Activated CD4-positive, alpha-beta memory T cell treated with anti-CD3 and anti-CD28 coated beads, Interleukin-2, amount 10 ng/mL, durations not matched to agents 7 days and 5 days (primary cell): ENCODE measurements at regions not wholly inside any gene's neighbourhood (a gene's known extent, or its start where the extent isn't known, plus 50 kb on each side); places are given as distances from the start of the nearest gene placed in this dataset.

Experiments
- CTCF ChIA-PET: fragments of 350-600 bp; sonication (Branson Sonifier 250); formaldehyde crosslinking; loops from one replicate; lab custom pipeline; 2021; ENCODE audit warnings: antibody characterized with exemption, inconsistent platforms; lab: Charles Lee
- POLR2A ChIA-PET: fragments of 350-600 bp; sonication (Branson Sonifier 250); formaldehyde crosslinking; loops from one replicate; lab custom pipeline; 2021; ENCODE audit warnings: antibody characterized with exemption; lab: Charles Lee
- DNase-seq: peaks from one replicate; pipeline ENCODE4 v3.0.0-alpha.2; 2020
- H3K27ac Mint-ChIP-seq: one replicate; pipeline ENCODE4 v1.8.0; 2021; ENCODE audit warnings: mild to moderate bottlenecking, mixed read lengths
- H3K27me3 Mint-ChIP-seq: one replicate; pipeline ENCODE4 v1.8.0; 2021; ENCODE audit warnings: mixed read lengths
- H3K36me3 Mint-ChIP-seq: one replicate; pipeline ENCODE4 v1.8.0; 2021; ENCODE audit warnings: low read depth, mixed read lengths
- H3K4me1 Mint-ChIP-seq: one replicate; pipeline ENCODE4 v1.8.0; 2021; ENCODE audit warnings: mixed read lengths
- H3K4me3 Mint-ChIP-seq: one replicate; pipeline ENCODE4 v1.8.0; 2021; ENCODE audit warnings: mild to moderate bottlenecking, mixed read lengths
- H3K9me3 Mint-ChIP-seq: one replicate; pipeline ENCODE4 v1.8.0; 2021; ENCODE audit warnings: mixed read lengths

DNA sequence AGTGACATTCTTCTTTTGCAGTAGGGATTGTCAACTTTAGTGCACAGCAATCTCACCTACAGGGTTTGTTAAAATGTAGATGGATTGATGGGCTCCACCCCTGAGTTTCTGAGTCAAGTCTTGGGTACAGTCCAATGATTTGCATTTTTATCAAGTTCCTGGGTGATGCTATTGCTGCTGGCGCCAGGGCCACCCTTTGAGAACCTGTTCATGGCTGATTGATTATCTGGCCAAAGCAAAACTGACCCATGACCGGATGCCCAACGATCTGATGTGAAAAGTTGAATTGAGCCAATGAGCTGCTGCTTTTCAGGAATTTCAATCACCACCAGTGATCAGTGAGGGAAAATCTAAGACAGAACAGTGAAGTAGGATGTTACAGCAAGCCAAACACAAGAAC is 675.3 kb downstream of the TMEM182 start:
- H3K27ac Mint-ChIP-seq: no peak overlapping the region
- ChIA-PET POLR2A (no interaction called here), CTCF (no interaction called here)
- DNase-seq: no peak
- H3K4me3 Mint-ChIP-seq: no peak overlapping the region
- no peaks in the 10 kb centered on the region for H3K4me1 Mint-ChIP-seq
- no peaks in the 10 kb centered on the region for H3K36me3 Mint-ChIP-seq
- H3K9me3 Mint-ChIP-seq: peaks cover 10% of the 10 kb centered on the region
- no peaks in the 10 kb centered on the region for H3K27me3 Mint-ChIP-seq

DNA sequence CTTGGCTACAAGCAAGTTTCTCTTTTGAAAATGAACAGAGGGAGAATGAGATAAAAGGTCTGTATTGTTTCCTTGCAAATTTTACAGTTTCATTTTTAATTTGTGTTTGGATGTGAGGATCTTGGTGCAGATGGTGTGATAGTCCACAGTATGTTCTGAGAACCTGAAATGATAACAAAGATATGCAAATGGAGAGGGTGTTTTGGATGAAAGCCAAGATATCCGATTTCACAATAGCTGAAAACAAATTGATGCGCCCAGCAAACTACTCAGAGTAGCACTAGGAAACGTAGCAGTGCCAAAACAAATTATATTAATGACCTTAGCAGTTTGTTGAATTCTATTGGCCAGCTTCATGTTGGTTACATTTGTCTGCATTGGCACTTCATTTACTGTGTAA is 683.5 kb downstream of the TMEM182 start:
- Mint-ChIP-seq H3K9me3 (peaks cover 6% of the 10 kb centered on the region), H3K4me1 (no peaks in the 10 kb centered on the region), H3K36me3 (no peaks in the 10 kb centered on the region), H3K4me3 (no peak overlapping the region), H3K27me3 (no peaks in the 10 kb centered on the region), H3K27ac (no peak overlapping the region)
- POLR2A ChIA-PET: no interaction called here
- DNase-seq: no peak
- CTCF ChIA-PET: no interaction called here

DNA sequence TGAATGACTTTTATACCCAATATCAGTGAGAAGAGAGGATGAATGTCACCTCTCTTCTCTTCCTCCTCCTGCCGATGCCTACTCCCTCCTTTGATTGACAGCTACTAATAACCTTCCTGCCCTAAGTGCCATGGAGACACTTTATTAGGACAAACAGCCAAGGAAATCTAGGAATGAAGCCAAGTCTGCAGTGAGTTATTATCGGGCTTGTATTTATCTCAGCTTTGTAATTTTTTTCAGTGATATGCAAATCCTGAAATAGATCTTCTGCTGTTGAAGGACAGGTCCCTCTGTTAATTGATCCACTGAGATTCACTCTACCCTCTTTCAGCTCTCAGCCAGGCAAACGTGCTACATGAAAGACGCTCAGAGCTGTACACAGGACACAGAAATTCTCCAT is 686.7 kb downstream of the TMEM182 start:
- Mint-ChIP-seq H3K27me3 (no peaks in the 10 kb centered on the region), H3K36me3 (no peaks in the 10 kb centered on the region), H3K4me1 (no peaks in the 10 kb centered on the region), H3K9me3 (peaks cover 6% of the 10 kb centered on the region), H3K4me3 (no peak overlapping the region), H3K27ac (no peak overlapping the region)
- POLR2A ChIA-PET: no interaction called here
- no peak for DNase-seq
- CTCF ChIA-PET: no interaction called here

DNA sequence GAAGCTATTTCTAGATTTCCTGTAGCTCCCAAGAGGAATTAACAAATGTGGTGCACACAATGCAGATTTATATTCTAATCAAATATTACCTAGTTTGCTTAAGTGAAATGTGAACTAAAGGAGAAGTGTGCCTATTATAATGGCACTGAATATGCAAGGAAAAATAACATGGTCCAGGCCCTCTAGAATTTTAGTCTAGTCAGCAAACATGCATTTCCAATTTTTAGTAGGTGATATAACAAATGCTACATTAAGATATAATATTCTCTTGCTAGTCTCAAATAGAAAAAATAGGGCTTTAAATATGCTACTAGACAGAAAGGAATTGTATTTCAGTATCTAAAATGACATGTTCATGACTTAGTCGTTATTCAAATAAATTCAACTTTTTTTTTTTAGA is 689.5 kb downstream of the TMEM182 start:
- Mint-ChIP-seq H3K36me3 (no peaks in the 10 kb centered on the region), H3K27ac (no peak overlapping the region), H3K4me1 (no peaks in the 10 kb centered on the region), H3K4me3 (no peak overlapping the region), H3K9me3 (peaks cover 4% of the 10 kb centered on the region), H3K27me3 (no peaks in the 10 kb centered on the region)
- ChIA-PET CTCF (no interaction called here), POLR2A (no interaction called here)
- no peak for DNase-seq

DNA sequence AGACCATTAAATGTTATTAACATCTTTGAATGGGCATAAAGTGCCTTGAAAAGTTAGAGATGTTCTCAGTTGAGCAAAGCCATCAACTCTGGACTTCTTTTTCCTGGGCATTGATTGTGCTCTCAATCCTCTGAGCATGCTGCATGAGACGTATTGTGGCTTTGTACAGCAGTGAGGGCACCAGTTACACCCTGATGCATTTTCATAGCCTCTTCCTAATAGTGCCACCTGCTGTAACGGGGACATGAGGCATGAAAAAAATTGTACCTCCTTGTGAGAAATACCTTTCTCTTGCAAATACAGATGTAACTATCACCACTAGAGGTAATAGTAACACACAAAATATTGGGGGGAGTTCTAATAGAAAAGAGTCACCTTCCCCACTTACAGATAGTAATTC is 697.5 kb downstream of the TMEM182 start:
- Mint-ChIP-seq H3K4me3 (no peak overlapping the region), H3K36me3 (no peaks in the 10 kb centered on the region), H3K27ac (no peak overlapping the region), H3K4me1 (no peaks in the 10 kb centered on the region), H3K27me3 (no peaks in the 10 kb centered on the region), H3K9me3 (peaks cover 5% of the 10 kb centered on the region)
- ChIA-PET POLR2A (no interaction called here), CTCF (no interaction called here)
- no peak for DNase-seq

DNA sequence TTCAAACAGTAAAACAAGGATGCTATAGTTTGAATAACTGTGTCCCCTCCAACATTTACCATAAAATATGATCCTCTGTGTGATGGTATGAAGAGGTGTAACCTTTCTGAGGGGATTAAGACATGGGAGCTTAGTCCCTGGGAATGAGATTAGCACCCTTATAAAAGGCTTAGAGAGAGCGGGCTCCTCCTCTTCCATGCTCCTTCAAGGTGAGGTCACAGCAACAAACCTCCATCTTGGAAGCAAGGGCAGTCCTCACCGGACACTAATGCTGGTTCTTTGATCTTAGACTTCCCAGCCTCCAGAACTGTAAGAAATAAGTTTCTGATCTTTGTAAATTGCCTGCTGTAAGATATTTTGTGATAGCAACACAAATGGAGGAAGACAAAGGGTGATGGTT is 700.3 kb downstream of the TMEM182 start:
- DNase-seq: no peak
- Mint-ChIP-seq H3K9me3 (peaks cover 12% of the 10 kb centered on the region), H3K27me3 (no peaks in the 10 kb centered on the region), H3K4me3 (no peak overlapping the region), H3K36me3 (no peaks in the 10 kb centered on the region), H3K27ac (no peak overlapping the region), H3K4me1 (no peaks in the 10 kb centered on the region)
- POLR2A ChIA-PET: no interaction called here
- CTCF ChIA-PET: no interaction called here

DNA sequence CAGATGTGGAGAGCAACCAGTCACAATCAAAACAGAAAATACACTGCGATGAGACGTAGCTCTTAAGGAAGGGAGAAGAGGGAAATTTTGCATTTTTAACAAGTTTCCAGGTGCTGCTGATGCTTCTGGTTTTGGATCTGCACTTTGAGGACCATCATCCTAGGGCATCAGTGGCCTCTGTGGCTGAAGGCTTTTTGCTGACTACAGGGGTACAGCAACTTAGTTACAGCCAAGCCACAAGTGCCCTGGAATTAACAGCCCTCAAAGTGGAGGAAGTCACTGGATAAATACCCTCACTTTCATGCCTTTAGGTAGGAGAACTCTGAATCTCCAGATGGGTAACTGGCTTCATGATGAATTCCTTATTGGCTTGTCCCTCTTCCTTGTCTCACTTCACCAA is 700.9 kb downstream of the TMEM182 start:
- ChIA-PET CTCF (no interaction called here), POLR2A (no interaction called here)
- peaks cover 12% of the 10 kb centered on the region for H3K9me3 Mint-ChIP-seq
- H3K4me1 Mint-ChIP-seq: no peaks in the 10 kb centered on the region
- H3K4me3 Mint-ChIP-seq: no peak overlapping the region
- no peak for DNase-seq
- H3K27me3 Mint-ChIP-seq: no peaks in the 10 kb centered on the region
- no peaks in the 10 kb centered on the region for H3K36me3 Mint-ChIP-seq
- no peak overlapping the region for H3K27ac Mint-ChIP-seq

DNA sequence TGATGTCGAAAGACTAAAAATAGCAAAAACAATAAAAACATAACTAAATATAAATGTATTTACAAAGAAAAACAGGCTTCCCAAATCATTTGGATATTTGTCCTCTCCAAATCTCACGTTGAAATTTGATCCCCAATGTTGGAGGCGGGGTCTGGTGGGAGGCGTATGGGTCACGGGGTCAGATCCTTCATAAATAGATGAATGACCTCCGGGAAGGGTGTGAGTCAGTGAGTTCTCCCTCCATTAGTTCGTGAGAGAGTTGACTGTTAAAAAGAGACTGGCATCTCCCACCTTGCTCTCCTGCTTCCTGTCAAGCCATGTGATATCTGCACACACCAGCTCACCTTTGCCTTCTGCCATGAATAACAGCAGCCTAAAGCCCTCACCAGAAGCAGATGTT is 703.0 kb downstream of the TMEM182 start:
- H3K4me1 Mint-ChIP-seq: no peaks in the 10 kb centered on the region
- H3K36me3 Mint-ChIP-seq: no peaks in the 10 kb centered on the region
- H3K27ac Mint-ChIP-seq: no peak overlapping the region
- no peaks in the 10 kb centered on the region for H3K27me3 Mint-ChIP-seq
- H3K9me3 Mint-ChIP-seq: peaks cover 12% of the 10 kb centered on the region
- H3K4me3 Mint-ChIP-seq: no peak overlapping the region
- CTCF ChIA-PET: no interaction called here
- POLR2A ChIA-PET: no interaction called here
- DNase-seq: no peak

DNA sequence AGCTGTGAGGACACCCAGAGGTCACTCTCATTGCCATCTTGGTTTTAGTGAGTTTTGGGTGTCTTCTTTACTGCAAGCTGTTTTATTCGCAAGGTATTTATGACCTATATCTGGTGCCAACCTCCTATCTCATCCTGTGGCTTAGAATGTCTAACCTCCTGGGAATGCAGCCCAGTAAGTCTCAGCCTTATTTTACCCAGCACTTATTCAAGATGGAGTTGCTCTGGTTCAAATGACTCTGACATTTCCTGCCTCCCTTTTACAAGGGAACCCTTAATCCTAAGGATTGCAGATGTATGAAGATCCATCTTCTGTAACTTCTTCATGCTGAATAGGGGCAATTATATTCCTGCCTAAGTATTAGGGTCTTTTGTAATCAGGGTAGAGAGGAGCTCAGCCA is 708.0 kb downstream of the TMEM182 start:
- Mint-ChIP-seq H3K4me3 (no peak overlapping the region), H3K36me3 (no peaks in the 10 kb centered on the region), H3K4me1 (no peaks in the 10 kb centered on the region), H3K27me3 (no peaks in the 10 kb centered on the region), H3K9me3 (peaks cover 11% of the 10 kb centered on the region), H3K27ac (no peak overlapping the region)
- no peak for DNase-seq
- CTCF ChIA-PET: no interaction called here
- POLR2A ChIA-PET: no interaction called here

DNA sequence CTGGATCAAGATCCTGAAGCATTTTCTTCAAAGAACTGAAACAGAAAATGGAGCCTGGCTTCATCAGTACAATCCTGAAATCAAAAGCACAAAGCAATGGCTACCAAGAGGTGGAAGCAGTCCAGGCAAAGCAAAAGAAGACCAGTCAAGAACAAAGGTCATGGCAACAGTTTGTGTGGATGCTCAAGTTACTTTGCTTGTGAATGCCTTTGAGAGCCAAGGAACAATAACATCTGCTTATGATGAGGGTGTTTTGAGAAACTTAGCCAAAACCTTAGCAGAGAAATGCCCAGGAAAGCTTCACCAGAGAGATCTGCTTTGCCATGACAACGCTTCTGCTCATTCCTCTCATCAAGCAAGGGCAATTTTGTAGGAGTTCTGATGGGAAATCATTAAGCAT is 723.1 kb downstream of the TMEM182 start:
- POLR2A ChIA-PET: no interaction called here

DNA sequence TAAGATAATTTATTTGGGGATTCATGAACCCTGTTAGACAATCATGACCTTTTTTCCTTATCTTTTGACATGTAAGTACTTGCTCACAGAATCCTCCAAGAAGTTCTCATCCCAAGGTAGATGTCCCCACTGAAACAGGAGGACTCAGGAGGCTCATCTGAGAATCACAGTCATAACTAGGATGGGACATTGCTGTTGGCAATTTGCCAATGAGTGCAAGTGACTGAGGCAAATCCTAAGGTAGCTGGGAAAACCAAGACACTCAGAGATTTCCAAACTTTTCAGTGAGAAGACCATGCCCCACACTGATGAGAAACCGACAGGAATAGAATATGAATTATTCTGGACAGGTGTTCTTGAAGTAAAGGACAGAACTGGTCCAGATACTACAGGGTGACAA is 735.0 kb downstream of the TMEM182 start:
- Mint-ChIP-seq H3K27me3 (no peaks in the 10 kb centered on the region), H3K27ac (no peak overlapping the region), H3K9me3 (peaks cover 11% of the 10 kb centered on the region), H3K4me3 (no peak overlapping the region), H3K36me3 (no peaks in the 10 kb centered on the region), H3K4me1 (no peaks in the 10 kb centered on the region)
- no peak for DNase-seq
- ChIA-PET CTCF (no interaction called here), POLR2A (no interaction called here)

More for the DNA sequence above, 723.1 kb downstream of the TMEM182 start:
- no peak for DNase-seq
- Mint-ChIP-seq H3K27me3 (no peaks in the 10 kb centered on the region), H3K27ac (no peak overlapping the region), H3K36me3 (no peaks in the 10 kb centered on the region), H3K9me3 (peaks cover 6% of the 10 kb centered on the region), H3K4me1 (no peaks in the 10 kb centered on the region), H3K4me3 (no peak overlapping the region)
- CTCF ChIA-PET: no interaction called here

DNA sequence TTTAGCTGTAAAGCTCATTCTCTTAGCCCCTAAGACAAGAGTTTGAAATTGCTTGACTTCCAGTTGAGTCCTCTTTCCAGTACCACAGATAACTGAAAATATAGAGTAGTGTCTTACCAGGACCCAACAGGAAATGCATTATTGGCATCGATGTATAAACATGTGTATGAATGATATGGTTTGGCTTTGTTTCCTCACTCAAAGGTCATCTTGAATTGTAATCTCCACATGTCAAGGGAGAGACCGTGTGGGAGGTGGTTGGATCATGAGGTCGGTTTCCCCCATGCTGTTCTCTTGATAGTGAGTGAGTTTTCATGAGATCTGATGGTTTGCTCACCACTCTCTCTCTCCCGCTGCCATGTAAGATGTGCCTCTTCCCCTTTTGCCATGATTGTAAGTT is 745.0 kb downstream of the TMEM182 start:
- no peaks in the 10 kb centered on the region for H3K4me1 Mint-ChIP-seq
- H3K27me3 Mint-ChIP-seq: no peaks in the 10 kb centered on the region
- ChIA-PET POLR2A (no interaction called here), CTCF (no interaction called here)
- peaks cover 5% of the 10 kb centered on the region for H3K9me3 Mint-ChIP-seq
- no peak for DNase-seq
- H3K27ac Mint-ChIP-seq: no peak overlapping the region
- H3K36me3 Mint-ChIP-seq: no peaks in the 10 kb centered on the region
- no peak overlapping the region for H3K4me3 Mint-ChIP-seq

DNA sequence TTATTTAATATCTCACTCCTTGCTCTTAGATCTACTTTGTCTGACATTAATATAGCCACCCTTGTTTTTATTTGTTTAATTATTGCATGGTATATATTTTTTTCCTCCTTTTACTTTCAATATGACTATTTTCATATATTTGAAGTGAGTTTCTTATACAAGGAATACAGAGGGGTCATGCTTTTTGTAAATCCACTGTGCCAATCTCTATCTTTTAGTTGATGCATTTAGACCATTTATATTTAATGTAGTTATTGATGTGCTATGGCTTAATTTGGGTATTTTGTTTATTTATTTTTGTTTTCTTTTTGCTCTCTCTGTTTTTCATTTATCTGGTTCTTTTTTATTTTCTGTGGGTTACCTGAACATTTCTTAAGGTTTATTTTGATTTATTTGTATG is 750.6 kb downstream of the TMEM182 start:
- no peaks in the 10 kb centered on the region for H3K27me3 Mint-ChIP-seq
- H3K9me3 Mint-ChIP-seq: peaks cover 6% of the 10 kb centered on the region
- ChIA-PET CTCF (no interaction called here), POLR2A (no interaction called here)
- H3K27ac Mint-ChIP-seq: no peak overlapping the region
- no peak for DNase-seq
- H3K4me3 Mint-ChIP-seq: no peak overlapping the region
- H3K36me3 Mint-ChIP-seq: no peaks in the 10 kb centered on the region
- H3K4me1 Mint-ChIP-seq: no peaks in the 10 kb centered on the region

DNA sequence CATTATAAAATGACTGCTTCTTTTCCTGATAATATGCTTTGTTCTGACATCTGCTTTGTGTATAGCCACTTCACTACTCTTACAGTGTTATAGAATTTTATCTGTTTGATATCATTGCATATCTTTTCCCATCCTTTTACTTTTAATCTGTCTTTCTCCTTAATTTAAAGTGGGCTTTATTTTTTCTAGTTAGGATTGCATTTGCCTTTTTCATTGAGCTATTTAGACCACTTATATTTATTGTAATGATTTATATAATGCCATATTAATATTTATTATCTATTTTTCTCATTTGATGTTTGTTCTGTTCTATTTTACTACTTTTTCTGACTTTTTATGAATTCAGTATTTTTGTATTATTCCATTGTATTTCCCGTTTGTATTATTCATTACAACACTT is 758.7 kb downstream of the TMEM182 start:
- H3K27me3 Mint-ChIP-seq: no peaks in the 10 kb centered on the region
- ChIA-PET POLR2A (no interaction called here), CTCF (no interaction called here)
- H3K4me1 Mint-ChIP-seq: no peaks in the 10 kb centered on the region
- no peak overlapping the region for H3K4me3 Mint-ChIP-seq
- H3K9me3 Mint-ChIP-seq: no peaks in the 10 kb centered on the region
- H3K36me3 Mint-ChIP-seq: no peaks in the 10 kb centered on the region
- no peak for DNase-seq
- H3K27ac Mint-ChIP-seq: no peak overlapping the region

DNA sequence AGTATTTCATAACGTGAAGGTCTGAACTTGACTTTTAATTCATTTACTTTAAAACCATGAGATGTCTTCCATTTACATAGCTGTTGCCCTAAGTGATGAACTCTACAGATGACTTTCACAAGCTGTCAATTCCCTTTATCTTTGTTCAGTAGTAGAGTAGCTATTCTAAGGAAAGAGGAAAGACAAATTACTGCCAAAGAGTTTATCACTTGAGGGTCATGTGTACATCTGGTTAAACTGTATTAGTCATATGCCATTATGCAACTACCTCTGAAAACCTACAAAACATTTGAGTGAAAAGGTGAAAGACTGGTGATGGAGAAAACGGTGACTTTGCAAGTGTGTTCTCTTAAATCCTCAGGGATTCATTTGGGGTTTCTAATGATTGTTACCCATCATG is 763.9 kb downstream of the TMEM182 start:
- H3K27me3 Mint-ChIP-seq: no peaks in the 10 kb centered on the region
- H3K36me3 Mint-ChIP-seq: no peaks in the 10 kb centered on the region
- no peak for DNase-seq
- no peaks in the 10 kb centered on the region for H3K9me3 Mint-ChIP-seq
- POLR2A ChIA-PET: no interaction called here
- H3K4me3 Mint-ChIP-seq: no peak overlapping the region
- CTCF ChIA-PET: no interaction called here
- H3K27ac Mint-ChIP-seq: no peak overlapping the region
- H3K4me1 Mint-ChIP-seq: no peaks in the 10 kb centered on the region
